NCI-H1417 treated with DMSO at 0.1 percent for 48 hours (cell line): ENCODE measurements at regions not wholly inside any gene's neighbourhood (a gene's known extent, or its start where the extent isn't known, plus 50 kb on each side); places are given as distances from the start of the nearest gene placed in this dataset.
"Not testable (repeated sequence)": the region's sequence is repeated elsewhere in the genome, so short reads cannot be mapped to it uniquely, and the experiment has no call there.

Experiments
- DNase-seq: peaks from one replicate; lab custom pipeline; 2025; lab: John Stamatoyannopoulos, UW

GRCh38 chr1:29410476-29410875 lies 174.2 kb downstream of the PTPRU start:
- peak; percentile 77 for DNase-seq

DNA sequence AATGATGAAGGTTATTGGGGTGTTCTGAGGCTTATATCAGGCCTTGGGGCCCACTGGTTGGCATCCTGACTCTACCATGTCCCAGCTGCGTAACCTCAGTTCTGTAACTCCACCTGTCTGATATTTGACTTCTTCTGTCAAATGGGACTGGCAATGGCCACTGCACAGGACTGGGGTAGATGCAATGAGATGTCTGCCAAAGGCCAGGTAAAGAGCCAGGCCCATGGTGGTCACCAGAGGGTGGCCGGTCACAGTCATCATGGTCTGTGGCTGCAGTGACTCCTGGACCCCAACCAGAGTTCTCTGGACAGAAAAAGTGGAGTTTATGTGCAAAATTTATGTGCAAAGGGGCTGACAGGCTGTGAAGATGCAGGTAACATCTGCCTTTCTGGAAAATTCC lies 173.3 kb downstream of the PTPRU start:
- DNase-seq: no peak

DNA sequence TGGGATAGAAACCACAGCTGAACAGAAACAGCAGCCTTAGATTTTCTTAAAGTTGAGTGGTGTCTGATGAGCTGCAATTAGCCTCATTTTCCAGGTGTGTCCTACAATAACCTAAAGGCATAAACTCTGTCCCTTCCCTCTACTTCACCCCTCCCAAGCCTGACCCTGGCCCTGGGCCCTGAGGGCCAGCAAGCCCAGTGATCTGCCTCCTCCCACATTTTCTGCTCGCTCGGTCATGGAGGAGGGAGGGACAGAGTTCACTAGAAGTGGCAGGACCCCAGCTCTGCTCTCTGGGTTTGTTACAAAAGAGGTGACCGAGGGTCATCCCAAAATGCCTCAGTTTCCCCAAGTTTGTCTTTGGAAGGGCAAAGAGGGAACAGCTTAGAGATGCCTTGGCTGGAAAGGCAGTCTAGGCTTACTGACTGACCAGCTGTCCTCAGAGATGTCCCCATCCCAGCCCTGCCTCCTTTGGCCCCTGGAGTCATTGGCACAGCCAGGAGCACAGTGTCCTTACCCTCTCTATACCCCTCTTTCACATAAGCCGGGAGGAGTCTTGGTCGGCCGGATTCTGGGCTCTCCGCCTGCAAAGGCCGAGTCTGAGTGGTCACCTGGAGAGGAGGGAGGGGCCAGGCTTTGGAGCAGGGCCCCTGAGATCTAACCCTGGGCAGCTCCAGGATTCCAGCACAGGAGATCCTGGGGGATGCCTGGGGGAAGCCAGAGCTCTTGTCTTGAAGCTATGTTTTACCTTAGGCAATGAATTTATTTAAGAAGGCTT lies 172.7 kb downstream of the PTPRU start:
- no peak for DNase-seq

- no peak for DNase-seq
These were observed 170.5 kb downstream of the PTPRU start for GRCh38 chr1:29406814-29407213.

GRCh38 chr1:29400203-29400602 lies 163.9 kb downstream of the PTPRU start:
- not testable (repeated sequence) for DNase-seq

GRCh38 chr1:29399465-29399864 lies 163.1 kb downstream of the PTPRU start:
- no peak for DNase-seq

- DNase-seq: no peak
These were observed 162.1 kb downstream of the PTPRU start for GRCh38 chr1:29398431-29398830.

DNA sequence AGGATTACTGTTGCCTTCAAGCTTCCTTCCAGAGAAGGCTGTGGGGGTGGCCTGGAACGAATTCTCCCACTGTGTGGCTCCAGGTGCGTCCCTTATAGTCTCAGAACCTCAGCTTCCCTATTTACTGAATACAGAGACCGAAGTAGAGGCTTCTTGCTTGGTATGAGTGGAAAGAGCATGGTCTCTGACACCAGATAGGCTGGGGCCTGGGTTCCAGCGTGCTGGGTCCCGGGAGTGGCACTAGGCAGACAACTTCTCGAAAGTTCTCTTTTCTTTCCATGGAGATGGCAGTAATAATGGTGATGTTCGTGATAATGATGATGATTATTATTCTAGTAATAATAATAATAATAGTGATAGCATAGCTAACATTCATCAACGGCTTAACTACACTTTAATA lies 161.7 kb downstream of the PTPRU start:
- DNase-seq: no peak

- DNase-seq: no peak
These were observed 160.9 kb downstream of the PTPRU start for GRCh38 chr1:29397256-29397590.

- DNase-seq: no peak
These were observed 160.3 kb downstream of the PTPRU start for GRCh38 chr1:29396438-29397255.

DNA sequence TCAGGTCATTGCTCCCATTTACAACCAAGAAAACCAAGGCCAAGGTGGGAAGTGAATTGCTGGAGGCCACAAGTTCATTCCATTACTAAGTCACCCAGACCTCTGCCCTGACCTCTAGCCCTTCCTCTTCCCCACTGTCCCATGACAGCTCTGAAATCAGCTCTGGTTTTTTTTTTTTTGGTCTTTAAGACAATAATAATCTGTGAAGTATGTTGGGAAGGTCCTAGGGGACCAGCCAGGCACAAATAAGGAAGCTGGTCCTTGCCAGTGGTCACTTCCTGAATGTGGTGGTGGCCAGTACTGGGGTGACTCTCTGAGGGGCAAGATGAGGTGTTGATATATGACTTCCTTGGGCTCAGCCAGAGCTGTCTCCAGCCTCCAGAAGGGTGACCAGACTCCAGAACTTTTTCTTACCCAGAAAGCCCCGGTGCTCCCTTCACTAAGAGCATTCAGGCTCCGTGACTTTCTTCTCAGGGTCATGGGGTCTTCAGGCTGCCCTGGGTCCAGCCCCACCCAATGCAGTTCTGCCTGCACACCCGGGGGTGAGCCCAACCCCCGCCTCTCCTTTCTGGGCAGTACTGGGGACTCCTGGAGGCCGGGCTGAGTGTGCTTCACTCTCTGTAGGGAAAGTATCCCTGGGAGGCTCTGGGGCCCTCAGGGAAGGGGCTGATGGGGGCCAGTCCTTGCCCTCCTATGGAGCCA lies 159.6 kb downstream of the PTPRU start:
- no peak for DNase-seq

DNA sequence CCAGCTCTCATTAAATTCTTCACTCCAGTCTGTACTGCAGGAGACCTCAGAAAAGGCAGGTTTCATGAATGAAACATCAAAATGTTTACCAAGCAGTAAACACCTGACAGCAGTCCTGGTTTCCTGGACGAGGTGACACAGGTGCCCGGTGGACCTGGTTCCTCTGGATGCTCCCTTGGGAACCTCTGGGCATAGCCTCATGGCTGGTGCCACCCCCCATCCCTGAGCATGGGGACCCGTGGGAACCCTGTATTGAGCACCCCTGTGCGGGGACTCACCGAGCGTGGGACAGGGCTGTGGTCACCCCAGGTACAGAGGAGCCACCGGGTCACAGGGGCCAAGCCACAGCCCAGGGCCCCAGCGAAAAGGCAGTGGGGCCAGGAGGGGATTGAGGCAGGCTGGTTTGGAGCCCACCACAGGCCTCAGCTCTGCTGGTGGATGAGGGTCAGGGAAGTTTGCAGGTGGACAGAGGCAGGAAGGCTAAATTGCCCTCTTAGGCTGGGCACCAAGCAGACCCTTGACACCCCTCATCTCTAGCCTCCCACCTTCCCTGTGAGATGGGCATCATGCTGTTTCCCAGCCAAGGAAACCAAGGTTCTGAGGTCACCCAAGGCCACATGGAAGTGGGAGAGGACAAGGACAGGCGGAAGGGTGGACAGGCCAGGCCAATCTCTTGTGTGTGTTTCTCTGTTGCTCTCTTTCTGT lies 158.4 kb downstream of the PTPRU start:
- no peak for DNase-seq

- no peak for DNase-seq
These were observed 157.1 kb downstream of the PTPRU start for GRCh38 chr1:29393451-29393826.

DNA sequence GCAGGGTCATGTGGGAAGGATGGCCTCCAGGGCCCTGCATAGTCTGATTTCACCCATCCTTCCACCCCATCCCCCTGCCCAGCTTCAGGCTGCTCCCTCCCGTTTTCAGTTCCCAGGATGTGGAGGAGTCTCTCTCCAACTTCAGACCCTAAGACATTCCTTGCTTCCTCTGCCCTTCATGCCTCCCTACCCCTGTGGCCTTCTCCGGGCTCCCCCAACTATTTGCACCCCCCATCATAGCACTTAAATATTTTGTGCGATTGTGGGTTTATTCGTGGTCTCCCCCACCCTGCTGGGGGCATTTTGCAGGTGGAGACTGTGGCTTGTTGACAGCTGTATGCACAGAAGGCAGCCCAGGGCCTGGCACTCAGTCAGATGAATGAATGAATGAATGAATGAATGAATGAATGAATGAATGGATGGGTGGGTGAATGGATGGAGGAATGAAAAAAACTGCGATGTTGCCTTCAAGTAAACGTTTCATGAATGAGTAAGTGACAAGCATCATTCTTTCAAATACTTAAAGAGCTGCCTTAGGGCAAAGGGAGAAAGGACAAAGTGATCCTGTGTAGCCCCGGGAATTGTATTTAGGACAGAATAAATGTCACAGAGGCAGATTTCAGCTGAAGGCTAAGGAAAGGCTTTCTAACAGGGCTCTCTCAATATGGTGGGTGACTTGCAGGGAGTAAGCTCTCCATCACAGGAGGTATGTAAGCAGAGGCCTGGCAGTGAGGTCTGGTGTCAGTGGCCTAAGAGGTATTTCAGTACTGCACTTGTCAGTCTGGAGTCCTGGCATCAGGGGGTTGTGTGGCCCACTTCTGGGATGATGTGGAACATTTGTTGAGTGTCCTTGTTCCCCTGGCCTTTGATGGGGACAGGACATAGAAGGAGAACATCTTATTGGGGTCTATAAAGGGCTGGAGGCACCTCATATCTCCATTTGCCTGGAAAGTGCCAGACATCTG lies 156.4 kb downstream of the PTPRU start:
- no peak for DNase-seq

DNA sequence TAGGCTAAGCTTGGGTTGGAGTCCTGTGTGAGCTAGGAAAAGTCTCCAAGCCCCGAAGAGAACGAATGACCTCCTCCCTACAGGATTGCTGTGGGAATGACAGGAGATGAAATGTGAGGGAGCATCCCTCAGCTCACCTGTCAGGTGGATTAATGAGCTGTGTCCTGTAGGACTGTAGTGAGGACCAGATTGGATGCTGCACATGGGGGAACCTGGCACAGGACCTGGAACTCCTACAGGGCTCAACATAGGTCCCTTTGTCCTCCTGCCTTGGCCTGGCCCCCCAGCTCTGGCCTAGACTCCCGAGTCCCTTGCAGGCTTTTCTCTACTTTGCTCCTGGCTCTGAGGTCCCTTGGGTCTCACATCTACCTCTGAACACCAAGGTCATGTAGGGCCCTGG lies 155.7 kb downstream of the PTPRU start:
- no peak for DNase-seq

- DNase-seq: no peak
These were observed 155.1 kb downstream of the PTPRU start for GRCh38 chr1:29391362-29391880.

GRCh38 chr1:29390491-29391361 lies 154.4 kb downstream of the PTPRU start:
- DNase-seq: no peak

DNA sequence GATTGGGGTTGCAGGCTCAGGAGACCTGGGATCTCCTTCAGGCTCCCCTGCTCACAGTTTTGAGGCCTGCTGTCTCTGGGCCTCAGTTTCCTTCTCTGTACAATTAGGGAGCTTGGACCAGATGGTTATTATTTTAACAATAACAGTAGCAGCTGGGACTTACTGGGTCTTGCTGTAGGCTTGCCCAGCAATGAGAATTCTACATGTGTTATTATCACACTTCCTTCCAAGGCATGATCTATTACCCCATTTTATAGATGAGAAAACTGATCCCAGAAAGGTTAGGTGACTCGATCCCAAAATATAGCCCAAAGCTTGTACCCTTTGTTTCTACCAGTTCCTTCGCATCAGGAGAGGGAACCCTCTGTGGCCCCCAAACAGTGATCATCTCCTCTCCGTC lies 153.8 kb downstream of the PTPRU start:
- DNase-seq: no peak

DNA sequence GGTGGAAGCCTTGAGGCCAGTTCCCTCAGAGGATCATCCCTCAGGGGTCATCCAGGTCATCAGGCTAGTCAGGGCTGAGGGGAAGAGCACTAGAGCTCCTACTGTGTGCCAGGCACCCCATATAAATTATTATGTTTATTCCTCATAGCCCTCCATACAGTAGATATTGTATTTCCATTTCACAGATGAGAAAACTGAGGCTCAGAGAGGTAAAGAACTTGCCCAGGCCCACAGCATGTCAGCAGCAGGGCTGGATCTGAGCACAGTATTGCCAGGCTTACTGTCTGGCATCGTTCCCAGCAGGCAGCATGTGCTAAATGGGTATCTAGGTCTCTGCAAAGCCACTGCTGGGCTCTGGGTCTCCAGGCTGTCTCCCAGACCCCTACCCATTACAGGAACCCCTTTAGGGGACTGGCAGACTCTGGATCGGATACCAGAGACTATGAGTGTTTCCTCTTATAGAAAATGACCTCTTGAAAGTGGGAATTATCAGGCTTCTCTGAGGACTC lies 153.3 kb downstream of the PTPRU start:
- DNase-seq: no peak

DNA sequence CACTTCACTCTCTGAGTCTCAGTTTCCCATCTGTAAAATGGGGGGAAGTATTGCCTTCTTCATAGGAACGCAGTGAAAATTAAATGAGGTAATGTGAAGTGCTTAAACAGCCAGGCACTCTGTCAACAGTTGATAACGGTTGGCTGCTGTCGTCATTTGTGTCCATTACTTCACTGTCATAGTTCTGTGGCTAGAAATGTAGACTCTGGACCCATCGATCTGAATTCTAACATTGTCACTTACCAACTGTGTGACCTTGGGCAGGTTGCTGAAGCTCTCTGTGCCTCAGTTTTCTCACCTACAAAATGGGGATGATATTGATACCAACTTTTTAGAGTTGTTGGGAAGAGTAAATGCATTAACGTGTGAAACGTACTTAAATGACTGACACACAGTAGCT lies 152.6 kb downstream of the PTPRU start:
- DNase-seq: no peak
